GM12878 (cell line): ENCODE measurements at regions not wholly inside any gene's neighbourhood (a gene's known extent, or its start where the extent isn't known, plus 50 kb on each side); places are given as distances from the start of the nearest gene placed in this dataset.

Source experiments
- BHLHE40 ChIP-seq, 2 experiments: fragments of 450-650 bp in 1 of 2; IDR thresholded peaks; 2 replicates each; pipeline ENCODE4 v1.6.1; 2011 to 2017; ENCODE audit warnings: low read depth in 2 of 2, borderline replicate concordance in 1 of 2, improper control_type of control experiment in 1 of 2, low read length in 1 of 2, mild to moderate bottlenecking in 1 of 2
- CBFB ChIP-seq: IDR thresholded peaks from 2 replicates; pipeline ENCODE4 v1.6.1; 2016; ENCODE audit warnings: antibody characterized with exemption, low read depth
- CTCF ChIP-seq, 3 experiments: IDR thresholded peaks in 2 of 3; conservative IDR thresholded peaks in 1 of 3; 2 replicates each; pipeline ENCODE4 v1.5.1; 2011; ENCODE audit warnings: low read depth in 3 of 3, low read length in 3 of 3, mild to moderate bottlenecking in 3 of 3, control low read depth in 2 of 3, moderate library complexity in 2 of 3, inconsistent platforms in 1 of 3, mixed read lengths in 1 of 3; ENCODE audit not compliant: control insufficient read depth in 2 of 3, insufficient read depth in 1 of 3; ENCODE audit errors: extremely low read depth in 1 of 3
- EP300 ChIP-seq, 2 experiments: fragments of 150-350 bp in 1 of 2; IDR thresholded peaks; 2 replicates each; pipeline ENCODE4 v1.6.1; 2011 to 2012; ENCODE audit warnings: low read depth in 2 of 2, low read length in 2 of 2, borderline replicate concordance in 1 of 2, improper control_type of control experiment in 1 of 2, inconsistent platforms in 1 of 2; ENCODE audit not compliant: control insufficient read depth in 1 of 2
- SIX5 ChIP-seq: IDR thresholded peaks from 2 replicates; pipeline ENCODE4 v1.6.1; 2011; ENCODE audit warnings: mild to moderate bottlenecking, low read depth, low read length, moderate library complexity; ENCODE audit not compliant: severe bottlenecking
- SP1 ChIP-seq: IDR thresholded peaks from one replicate; pipeline ENCODE4 v1.6.1; 2011; ENCODE audit warnings: low read depth, low read length
- STAT1 ChIP-seq: fragments of 450-650 bp; conservative IDR thresholded peaks from 2 replicates; pipeline ENCODE4 v1.6.1; 2014; ENCODE audit warnings: antibody characterized with exemption, mild to moderate bottlenecking
- SUZ12 ChIP-seq: fragments of 200-600 bp; sonication (generic); IDR thresholded peaks from one replicate; pipeline ENCODE4 v1.6.1; 2018; ENCODE audit warnings: antibody characterized with exemption, mild to moderate bottlenecking; ENCODE audit not compliant: unreplicated experiment
- TF ChIP-seq, protein P1 (sequence below): IDR thresholded peaks from 2 replicates; pipeline ENCODE4 v1.6.1; 2012; ENCODE audit warnings: mild to moderate bottlenecking, low read depth, low read length
- TF ChIP-seq, protein P2 (sequence below): fragments of 450-650 bp; IDR thresholded peaks from 2 replicates; pipeline ENCODE4 v1.6.1; 2016; ENCODE audit warnings: mild to moderate bottlenecking
- TF ChIP-seq, protein P3 (sequence below): IDR thresholded peaks from 2 replicates; pipeline ENCODE4 v1.6.1; 2011; ENCODE audit warnings: low read depth, low read length, improper control_type of control experiment, borderline replicate concordance

DNA sequence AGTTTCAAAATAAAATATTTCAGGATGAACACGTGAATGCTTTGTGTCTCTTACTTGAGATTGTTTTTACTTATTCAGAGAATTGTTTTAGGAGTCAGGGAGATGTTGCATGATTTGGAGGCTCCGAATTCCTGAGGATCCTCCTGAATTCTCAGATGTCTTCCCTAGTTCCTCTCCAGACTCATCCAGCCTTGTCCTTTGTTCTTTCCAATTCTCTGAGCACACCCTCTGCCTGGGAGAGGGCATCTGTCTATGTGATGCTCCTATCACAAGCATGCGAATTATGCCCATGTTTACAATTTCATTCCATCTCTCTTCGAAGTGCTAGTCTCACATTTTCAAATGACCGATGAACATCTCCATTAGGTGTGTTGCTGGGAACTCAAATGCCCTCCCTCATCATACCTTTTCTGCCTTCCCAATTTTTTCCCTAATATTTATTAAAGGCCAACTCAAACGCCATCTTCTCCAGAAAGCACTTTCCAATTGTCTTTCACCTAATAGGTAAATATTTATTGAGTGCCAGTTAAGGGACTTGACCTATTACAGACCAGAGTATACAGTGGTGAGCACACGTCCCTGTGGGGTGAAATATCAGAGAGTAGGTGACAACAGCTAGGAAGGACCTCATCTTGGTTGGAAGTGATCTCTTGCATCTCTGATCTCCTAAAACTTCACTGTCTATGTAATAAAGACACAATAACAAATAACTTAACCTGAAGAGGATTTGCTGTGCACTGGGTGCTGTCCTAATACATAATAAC lies 64.4 kb downstream of the ARF6 start:
- TF ChIP-seq CTCF (IDR thresholded peaks at IDR 0.05 in 2 of 3, conservative IDR thresholded peaks at IDR 0.05 in 1 of 3; ENCODE audit: control insufficient read depth in 2 of 3, extremely low read depth in 1 of 3, insufficient read depth in 1 of 3, low read depth in 3 of 3, low read length in 3 of 3) (no peak), EP300 (IDR thresholded peaks at IDR 0.05; ENCODE audit: borderline replicate concordance in 1 of 2, control insufficient read depth in 1 of 2, low read depth in 2 of 2, low read length in 2 of 2) (no peak), SIX5 (no peak), CBFB (no peak), BHLHE40 (IDR thresholded peaks at IDR 0.05; ENCODE audit: borderline replicate concordance in 1 of 2, low read depth in 2 of 2, low read length in 1 of 2) (no peak), SP1 (no peak), SUZ12 (no peak), STAT1 (no peak)
- TF ChIP-seq, protein P1, sequence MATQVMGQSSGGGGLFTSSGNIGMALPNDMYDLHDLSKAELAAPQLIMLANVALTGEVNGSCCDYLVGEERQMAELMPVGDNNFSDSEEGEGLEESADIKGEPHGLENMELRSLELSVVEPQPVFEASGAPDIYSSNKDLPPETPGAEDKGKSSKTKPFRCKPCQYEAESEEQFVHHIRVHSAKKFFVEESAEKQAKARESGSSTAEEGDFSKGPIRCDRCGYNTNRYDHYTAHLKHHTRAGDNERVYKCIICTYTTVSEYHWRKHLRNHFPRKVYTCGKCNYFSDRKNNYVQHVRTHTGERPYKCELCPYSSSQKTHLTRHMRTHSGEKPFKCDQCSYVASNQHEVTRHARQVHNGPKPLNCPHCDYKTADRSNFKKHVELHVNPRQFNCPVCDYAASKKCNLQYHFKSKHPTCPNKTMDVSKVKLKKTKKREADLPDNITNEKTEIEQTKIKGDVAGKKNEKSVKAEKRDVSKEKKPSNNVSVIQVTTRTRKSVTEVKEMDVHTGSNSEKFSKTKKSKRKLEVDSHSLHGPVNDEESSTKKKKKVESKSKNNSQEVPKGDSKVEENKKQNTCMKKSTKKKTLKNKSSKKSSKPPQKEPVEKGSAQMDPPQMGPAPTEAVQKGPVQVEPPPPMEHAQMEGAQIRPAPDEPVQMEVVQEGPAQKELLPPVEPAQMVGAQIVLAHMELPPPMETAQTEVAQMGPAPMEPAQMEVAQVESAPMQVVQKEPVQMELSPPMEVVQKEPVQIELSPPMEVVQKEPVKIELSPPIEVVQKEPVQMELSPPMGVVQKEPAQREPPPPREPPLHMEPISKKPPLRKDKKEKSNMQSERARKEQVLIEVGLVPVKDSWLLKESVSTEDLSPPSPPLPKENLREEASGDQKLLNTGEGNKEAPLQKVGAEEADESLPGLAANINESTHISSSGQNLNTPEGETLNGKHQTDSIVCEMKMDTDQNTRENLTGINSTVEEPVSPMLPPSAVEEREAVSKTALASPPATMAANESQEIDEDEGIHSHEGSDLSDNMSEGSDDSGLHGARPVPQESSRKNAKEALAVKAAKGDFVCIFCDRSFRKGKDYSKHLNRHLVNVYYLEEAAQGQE: no peak
- TF ChIP-seq, protein P2, sequence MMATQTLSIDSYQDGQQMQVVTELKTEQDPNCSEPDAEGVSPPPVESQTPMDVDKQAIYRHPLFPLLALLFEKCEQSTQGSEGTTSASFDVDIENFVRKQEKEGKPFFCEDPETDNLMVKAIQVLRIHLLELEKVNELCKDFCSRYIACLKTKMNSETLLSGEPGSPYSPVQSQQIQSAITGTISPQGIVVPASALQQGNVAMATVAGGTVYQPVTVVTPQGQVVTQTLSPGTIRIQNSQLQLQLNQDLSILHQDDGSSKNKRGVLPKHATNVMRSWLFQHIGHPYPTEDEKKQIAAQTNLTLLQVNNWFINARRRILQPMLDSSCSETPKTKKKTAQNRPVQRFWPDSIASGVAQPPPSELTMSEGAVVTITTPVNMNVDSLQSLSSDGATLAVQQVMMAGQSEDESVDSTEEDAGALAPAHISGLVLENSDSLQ: no peak
- TF ChIP-seq, protein P3, sequence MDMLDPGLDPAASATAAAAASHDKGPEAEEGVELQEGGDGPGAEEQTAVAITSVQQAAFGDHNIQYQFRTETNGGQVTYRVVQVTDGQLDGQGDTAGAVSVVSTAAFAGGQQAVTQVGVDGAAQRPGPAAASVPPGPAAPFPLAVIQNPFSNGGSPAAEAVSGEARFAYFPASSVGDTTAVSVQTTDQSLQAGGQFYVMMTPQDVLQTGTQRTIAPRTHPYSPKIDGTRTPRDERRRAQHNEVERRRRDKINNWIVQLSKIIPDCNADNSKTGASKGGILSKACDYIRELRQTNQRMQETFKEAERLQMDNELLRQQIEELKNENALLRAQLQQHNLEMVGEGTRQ: no peak
